ENCODE measurements at regions not wholly inside any gene's neighbourhood (a gene's known extent, or its start where the extent isn't known, plus 50 kb on each side); places are given as distances from the start of the nearest gene placed in this dataset.

DNA sequence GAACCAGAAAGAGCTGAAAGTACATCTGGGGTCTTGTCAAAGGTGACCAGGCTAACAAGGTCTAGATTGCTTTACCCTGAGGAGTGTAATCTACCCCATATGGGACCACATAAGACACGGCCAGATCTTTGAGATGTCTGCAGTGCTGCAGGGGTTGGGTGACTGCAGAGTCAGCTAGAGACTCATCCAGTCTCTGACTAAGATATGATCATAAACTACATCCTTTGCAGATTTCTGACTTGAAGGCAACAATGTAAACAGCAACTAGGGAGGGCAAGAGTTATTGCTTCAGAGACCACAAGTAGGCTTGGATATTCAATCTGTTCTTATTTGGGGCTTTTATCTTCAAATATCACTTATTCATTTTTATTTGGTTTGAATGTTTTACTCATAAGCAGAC, 1080.5 kb upstream of the FOXG1 start:
- no peak for DNase-seq
- no peak overlapping the region for H3K27ac ChIP-seq
- 80% methylated on average over 1 of the region's 1 CpG for WGBS, 2 donors (ENCODE audit: low coverage in 1 of 2)
- H3K27me3 ChIP-seq = no peaks in the 10 kb centered on the region
- no peak overlapping the region for H3K4me3 ChIP-seq
- H3K36me3 ChIP-seq = no peaks in the 10 kb centered on the region
- intact Hi-C loops (cut with DNase I; ENCODE audit: low total_unique reads) = no loop called here
- no peaks in the 10 kb centered on the region for H3K9me3 ChIP-seq
- no peaks in the 10 kb centered on the region for H3K4me1 ChIP-seq
- no peak for TF ChIP-seq POLR2A (IDR thresholded peaks at IDR 0.05)
- TF ChIP-seq, protein P1, sequence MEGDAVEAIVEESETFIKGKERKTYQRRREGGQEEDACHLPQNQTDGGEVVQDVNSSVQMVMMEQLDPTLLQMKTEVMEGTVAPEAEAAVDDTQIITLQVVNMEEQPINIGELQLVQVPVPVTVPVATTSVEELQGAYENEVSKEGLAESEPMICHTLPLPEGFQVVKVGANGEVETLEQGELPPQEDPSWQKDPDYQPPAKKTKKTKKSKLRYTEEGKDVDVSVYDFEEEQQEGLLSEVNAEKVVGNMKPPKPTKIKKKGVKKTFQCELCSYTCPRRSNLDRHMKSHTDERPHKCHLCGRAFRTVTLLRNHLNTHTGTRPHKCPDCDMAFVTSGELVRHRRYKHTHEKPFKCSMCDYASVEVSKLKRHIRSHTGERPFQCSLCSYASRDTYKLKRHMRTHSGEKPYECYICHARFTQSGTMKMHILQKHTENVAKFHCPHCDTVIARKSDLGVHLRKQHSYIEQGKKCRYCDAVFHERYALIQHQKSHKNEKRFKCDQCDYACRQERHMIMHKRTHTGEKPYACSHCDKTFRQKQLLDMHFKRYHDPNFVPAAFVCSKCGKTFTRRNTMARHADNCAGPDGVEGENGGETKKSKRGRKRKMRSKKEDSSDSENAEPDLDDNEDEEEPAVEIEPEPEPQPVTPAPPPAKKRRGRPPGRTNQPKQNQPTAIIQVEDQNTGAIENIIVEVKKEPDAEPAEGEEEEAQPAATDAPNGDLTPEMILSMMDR (IDR thresholded peaks at IDR 0.05) = no peak
- no peak for TF ChIP-seq POLR2AphosphoS5 (IDR thresholded peaks at IDR 0.05)
- TF ChIP-seq EP300 (IDR thresholded peaks at IDR 0.05; ENCODE audit: low read depth) = no peak
- in situ Hi-C loops (cut with MboI; ENCODE audit: low pct_ligation_motif_present in 1 of 4, low pct_unique_long_range_greater_than_20kb in 1 of 4, low sequenced_read_pairs in 3 of 4) = no loop called here

- 80 to 87% methylated on average over 4 to 8 of the region's 8 CpGs for WGBS, 2 donors (ENCODE audit: low coverage in 1 of 2)
- intact Hi-C loops (cut with DNase I; ENCODE audit: low total_unique reads) = no loop called here
- no peak for DNase-seq
- Histone ChIP-seq H3K27me3 (no peaks in the 10 kb centered on the region), H3K27ac (no peak overlapping the region), H3K4me3 (no peak overlapping the region), H3K9me3 (no peaks in the 10 kb centered on the region), H3K4me1 (no peaks in the 10 kb centered on the region), H3K36me3 (no peaks in the 10 kb centered on the region)
- TF ChIP-seq, protein P1 (IDR thresholded peaks at IDR 0.05) = no peak
- no peak for TF ChIP-seq EP300 (IDR thresholded peaks at IDR 0.05; ENCODE audit: low read depth)
- TF ChIP-seq POLR2AphosphoS5 (IDR thresholded peaks at IDR 0.05) = no peak
- TF ChIP-seq POLR2A (IDR thresholded peaks at IDR 0.05) = no peak
- in situ Hi-C loops (cut with MboI; ENCODE audit: low pct_ligation_motif_present in 1 of 4, low pct_unique_long_range_greater_than_20kb in 1 of 4, low sequenced_read_pairs in 3 of 4) = no loop called here
Measured at GRCh38 chr14:27688841-27689444, 1077.6 kb upstream of the FOXG1 start.

- no peaks in the 10 kb centered on the region for H3K27me3 ChIP-seq
- no peaks in the 10 kb centered on the region for H3K36me3 ChIP-seq
- 83 to 100% methylated on average over 2 of the region's 2 CpGs for WGBS, 2 donors (ENCODE audit: low coverage in 1 of 2)
- H3K4me1 ChIP-seq = no peaks in the 10 kb centered on the region
- H3K9me3 ChIP-seq = peaks cover 11 to 12% of the 10 kb centered on the region in 2 donors
- in situ Hi-C loops (cut with MboI; ENCODE audit: low pct_ligation_motif_present in 1 of 4, low pct_unique_long_range_greater_than_20kb in 1 of 4, low sequenced_read_pairs in 3 of 4) = no loop called here
- no peak for TF ChIP-seq POLR2A (IDR thresholded peaks at IDR 0.05)
- no peak for TF ChIP-seq EP300 (IDR thresholded peaks at IDR 0.05; ENCODE audit: low read depth)
- no peak for TF ChIP-seq POLR2AphosphoS5 (IDR thresholded peaks at IDR 0.05)
- TF ChIP-seq, protein P1 (IDR thresholded peaks at IDR 0.05) = no peak
- no peak overlapping the region for H3K4me3 ChIP-seq
- intact Hi-C loops (cut with DNase I; ENCODE audit: low total_unique reads) = no loop called here
- no peak overlapping the region for H3K27ac ChIP-seq
- no peak for DNase-seq
Measured at GRCh38 chr14:27712364-27712763, 1054.2 kb upstream of the FOXG1 start.

GRCh38 chr14:27715561-27715960, 1051.0 kb upstream of the FOXG1 start:
- intact Hi-C loops (cut with DNase I; ENCODE audit: low total_unique reads) = no loop called here

More at GRCh38 chr14:27715561-27715960, 1051.0 kb upstream of the FOXG1 start:
- no peak for TF ChIP-seq POLR2AphosphoS5 (IDR thresholded peaks at IDR 0.05)
- TF ChIP-seq EP300 (IDR thresholded peaks at IDR 0.05; ENCODE audit: low read depth) = no peak
- no peak for TF ChIP-seq POLR2A (IDR thresholded peaks at IDR 0.05)
- TF ChIP-seq, protein P1 (IDR thresholded peaks at IDR 0.05) = no peak
- no peak overlapping the region for H3K27ac ChIP-seq
- no peaks in the 10 kb centered on the region for H3K27me3 ChIP-seq
- H3K4me3 ChIP-seq = no peak overlapping the region
- no peak for DNase-seq
- no peaks in the 10 kb centered on the region for H3K36me3 ChIP-seq
- H3K4me1 ChIP-seq = no peaks in the 10 kb centered on the region
- H3K9me3 ChIP-seq = peaks cover 0 to 3% of the 10 kb centered on the region in 2 donors
- in situ Hi-C loops (cut with MboI; ENCODE audit: low pct_ligation_motif_present in 1 of 4, low pct_unique_long_range_greater_than_20kb in 1 of 4, low sequenced_read_pairs in 3 of 4) = no loop called here
